Skeletal muscle tissue (tissue), 3 donors: ENCODE measurements at regions not wholly inside any gene's neighbourhood (a gene's known extent, or its start where the extent isn't known, plus 50 kb on each side); places are given as distances from the start of the nearest gene placed in this dataset.

Experiments
- H3K27ac ChIP-seq: one replicate; pipeline ENCODE4 v1.7.0; 2013; ENCODE audit warnings: mild to moderate bottlenecking, low read depth, low read length, inconsistent platforms
- H3K27me3 ChIP-seq, 3 donors: one replicate each; pipeline ENCODE4 v1.7.0; 2013; ENCODE audit warnings: low read length in 3 of 3; ENCODE audit not compliant: control insufficient read depth in 3 of 3, insufficient read depth in 3 of 3
- H3K36me3 ChIP-seq, 3 donors: one replicate each; pipeline ENCODE4 v1.7.0; 2013; ENCODE audit warnings: low read length in 3 of 3; ENCODE audit not compliant: control insufficient read depth in 3 of 3, insufficient read depth in 3 of 3
- H3K4me1 ChIP-seq, 3 donors: one replicate each; pipeline ENCODE4 v1.7.0; 2013; ENCODE audit warnings: low read length in 3 of 3, mild to moderate bottlenecking in 3 of 3; ENCODE audit not compliant: control insufficient read depth in 3 of 3, insufficient read depth in 3 of 3
- H3K4me3 ChIP-seq, 3 donors: one replicate each; pipeline ENCODE4 v1.7.0; 2013; ENCODE audit warnings: low read length in 3 of 3
- H3K9ac ChIP-seq, 3 donors: one replicate each; pipeline ENCODE4 v1.7.0; 2013; ENCODE audit warnings: low read length in 3 of 3, mild to moderate bottlenecking in 3 of 3, moderate library complexity in 2 of 3, low read depth in 1 of 3
- H3K9me3 ChIP-seq, 3 donors: one replicate each; pipeline ENCODE4 v1.7.0; 2013; ENCODE audit warnings: low read length in 3 of 3; ENCODE audit not compliant: control insufficient read depth in 3 of 3
- donor health status: Osteomylitis.

GRCh38 chr12:13707829-13708228 lies 273.6 kb downstream of the GRIN2B start:
- Histone ChIP-seq H3K27me3 (no peaks in the 10 kb centered on the region), H3K4me3 (no peak overlapping the region), H3K4me1 (no peaks in the 10 kb centered on the region), H3K9me3 (no peaks in the 10 kb centered on the region), H3K36me3 (no peaks in the 10 kb centered on the region), H3K9ac (no peak overlapping the region), H3K27ac (no peak overlapping the region)

GRCh38 chr12:13702381-13702780 lies 279.0 kb downstream of the GRIN2B start:
- no peak overlapping the region for H3K9ac ChIP-seq
- H3K27me3 ChIP-seq = no peaks in the 10 kb centered on the region
- H3K36me3 ChIP-seq = no peaks in the 10 kb centered on the region
- H3K4me1 ChIP-seq = no peaks in the 10 kb centered on the region
- H3K27ac ChIP-seq = no peak overlapping the region
- H3K4me3 ChIP-seq = no peak overlapping the region
- no peaks in the 10 kb centered on the region for H3K9me3 ChIP-seq

- Histone ChIP-seq H3K27me3 (no peaks in the 10 kb centered on the region), H3K27ac (no peak overlapping the region), H3K9ac (no peak overlapping the region), H3K36me3 (no peaks in the 10 kb centered on the region), H3K4me1 (no peaks in the 10 kb centered on the region), H3K4me3 (no peak overlapping the region), H3K9me3 (no peaks in the 10 kb centered on the region)
These were observed 279.9 kb downstream of the GRIN2B start for GRCh38 chr12:13701502-13701901.

- Histone ChIP-seq H3K27me3 (no peaks in the 10 kb centered on the region), H3K27ac (no peak overlapping the region), H3K9me3 (no peaks in the 10 kb centered on the region), H3K4me3 (no peak overlapping the region), H3K4me1 (no peaks in the 10 kb centered on the region), H3K9ac (no peak overlapping the region), H3K36me3 (no peaks in the 10 kb centered on the region)
These were observed 283.4 kb downstream of the GRIN2B start for GRCh38 chr12:13697973-13698372.

- H3K27ac ChIP-seq = no peak overlapping the region
- H3K9me3 ChIP-seq = no peaks in the 10 kb centered on the region
- H3K9ac ChIP-seq = no peak overlapping the region
- H3K4me1 ChIP-seq = no peaks in the 10 kb centered on the region
- H3K4me3 ChIP-seq = no peak overlapping the region
- H3K36me3 ChIP-seq = no peaks in the 10 kb centered on the region
- no peaks in the 10 kb centered on the region for H3K27me3 ChIP-seq
These were observed 285.6 kb downstream of the GRIN2B start for GRCh38 chr12:13695781-13696180.

- H3K9ac ChIP-seq = no peak overlapping the region
- no peak overlapping the region for H3K4me3 ChIP-seq
- no peaks in the 10 kb centered on the region for H3K9me3 ChIP-seq
- H3K27me3 ChIP-seq = no peaks in the 10 kb centered on the region
- H3K4me1 ChIP-seq = no peaks in the 10 kb centered on the region
- no peak overlapping the region for H3K27ac ChIP-seq
- no peaks in the 10 kb centered on the region for H3K36me3 ChIP-seq
These were observed 289.1 kb downstream of the GRIN2B start for GRCh38 chr12:13692332-13692731.

GRCh38 chr12:13691598-13691997 lies 289.8 kb downstream of the GRIN2B start:
- Histone ChIP-seq H3K36me3 (no peaks in the 10 kb centered on the region), H3K9me3 (no peaks in the 10 kb centered on the region), H3K9ac (no peak overlapping the region), H3K27ac (no peak overlapping the region), H3K27me3 (no peaks in the 10 kb centered on the region), H3K4me1 (no peaks in the 10 kb centered on the region), H3K4me3 (no peak overlapping the region)

GRCh38 chr12:13687633-13688032 lies 293.8 kb downstream of the GRIN2B start:
- no peak overlapping the region for H3K4me3 ChIP-seq
- H3K36me3 ChIP-seq = no peaks in the 10 kb centered on the region
- no peaks in the 10 kb centered on the region for H3K9me3 ChIP-seq
- no peaks in the 10 kb centered on the region for H3K4me1 ChIP-seq
- no peak overlapping the region for H3K9ac ChIP-seq
- H3K27ac ChIP-seq = no peak overlapping the region
- no peaks in the 10 kb centered on the region for H3K27me3 ChIP-seq

GRCh38 chr12:13686260-13686659 lies 295.1 kb downstream of the GRIN2B start:
- no peaks in the 10 kb centered on the region for H3K9me3 ChIP-seq
- H3K27ac ChIP-seq = no peak overlapping the region
- H3K4me3 ChIP-seq = no peak overlapping the region
- no peaks in the 10 kb centered on the region for H3K36me3 ChIP-seq
- H3K27me3 ChIP-seq = no peaks in the 10 kb centered on the region
- no peak overlapping the region for H3K9ac ChIP-seq
- no peaks in the 10 kb centered on the region for H3K4me1 ChIP-seq

GRCh38 chr12:13680916-13681315 lies 300.5 kb downstream of the GRIN2B start:
- Histone ChIP-seq H3K27me3 (no peaks in the 10 kb centered on the region), H3K4me3 (no peak overlapping the region), H3K9ac (no peak overlapping the region), H3K9me3 (no peaks in the 10 kb centered on the region), H3K36me3 (no peaks in the 10 kb centered on the region), H3K27ac (no peak overlapping the region), H3K4me1 (no peaks in the 10 kb centered on the region)

GRCh38 chr12:13676880-13677279 lies 304.5 kb downstream of the GRIN2B start:
- Histone ChIP-seq H3K9me3 (no peaks in the 10 kb centered on the region), H3K36me3 (no peaks in the 10 kb centered on the region), H3K27me3 (no peaks in the 10 kb centered on the region), H3K9ac (no peak overlapping the region), H3K4me3 (no peak overlapping the region), H3K4me1 (no peaks in the 10 kb centered on the region), H3K27ac (no peak overlapping the region)
